Left ventricle myocardium inferior (tissue), 1 donor: ENCODE measurements at regions not wholly inside any gene's neighbourhood (a gene's known extent, or its start where the extent isn't known, plus 50 kb on each side); places are given as distances from the start of the nearest gene placed in this dataset.

ENCODE experiments used
- DNase-seq: peaks from one replicate; pipeline ENCODE4 v3.0.0-alpha.2; 2020
- H3K27ac ChIP-seq: fragments of 200-600 bp; replicated peaks from 2 replicates; pipeline ENCODE4 v1.8.0; 2021
- H3K27me3 ChIP-seq: fragments of 200-600 bp; 2 replicates; pipeline ENCODE4 v1.8.0; 2021; ENCODE audit warnings: low read depth
- H3K36me3 ChIP-seq: fragments of 200-600 bp; 2 replicates; pipeline ENCODE4 v1.8.0; 2021
- H3K4me1 ChIP-seq: fragments of 200-600 bp; 2 replicates; pipeline ENCODE4 v1.8.0; 2021
- H3K4me3 ChIP-seq: fragments of 200-600 bp; 2 replicates; pipeline ENCODE4 v1.8.0; 2021; ENCODE audit warnings: mild to moderate bottlenecking, moderate library complexity
- H3K9me3 ChIP-seq: fragments of 200-600 bp; replicated peaks from 2 replicates; pipeline ENCODE4 v1.8.0; 2021
- CTCF ChIP-seq: fragments of 200-600 bp; IDR thresholded peaks from 2 replicates; pipeline ENCODE4 v1.8.0; 2021; ENCODE audit warnings: antibody characterized with exemption, mild to moderate bottlenecking, borderline replicate concordance
- intact Hi-C: fragments of 100-400 bp; cut with micrococcal nuclease; formaldehyde crosslinking; loops from one replicate; pipeline ENCODE4 v1.11.0; 2022
- donor health status: DM: no; HTN: yes; CAD: no; lungs with severe emphysema.

- no peak for DNase-seq
- Histone ChIP-seq H3K36me3 (no peaks in the 10 kb centered on the region), H3K4me1 (peaks cover 25% of the 10 kb centered on the region), H3K27me3 (no peaks in the 10 kb centered on the region), H3K4me3 (no peak overlapping the region), H3K27ac (no peak overlapping the region), H3K9me3 (no peaks in the 10 kb centered on the region)
- TF ChIP-seq CTCF = no peak
- intact Hi-C loops = no loop called here
Observed at GRCh38 chr18:10142496-10143160, 228.8 kb downstream of the VAPA start.

GRCh38 chr18:10143596-10143995 lies 229.8 kb downstream of the VAPA start:
- Histone ChIP-seq H3K27me3 (no peaks in the 10 kb centered on the region), H3K9me3 (no peaks in the 10 kb centered on the region), H3K4me1 (peaks cover 25% of the 10 kb centered on the region), H3K36me3 (no peaks in the 10 kb centered on the region), H3K27ac (no peak overlapping the region), H3K4me3 (no peak overlapping the region)
- no peak for DNase-seq
- no peak for TF ChIP-seq CTCF
- intact Hi-C loops = no loop called here

- intact Hi-C loops = no loop called here
- Histone ChIP-seq H3K27me3 (no peaks in the 10 kb centered on the region), H3K9me3 (no peaks in the 10 kb centered on the region), H3K4me3 (no peak overlapping the region), H3K27ac (no peak overlapping the region), H3K36me3 (no peaks in the 10 kb centered on the region), H3K4me1 (peaks cover 25% of the 10 kb centered on the region)
- DNase-seq = no peak
- no peak for TF ChIP-seq CTCF
Observed at GRCh38 chr18:10145546-10145945, 231.7 kb downstream of the VAPA start.

GRCh38 chr18:10147226-10147625 lies 233.4 kb downstream of the VAPA start:
- Histone ChIP-seq H3K27me3 (no peaks in the 10 kb centered on the region), H3K9me3 (no peaks in the 10 kb centered on the region), H3K4me3 (no peak overlapping the region), H3K4me1 (peaks cover 15% of the 10 kb centered on the region), H3K27ac (no peak overlapping the region), H3K36me3 (no peaks in the 10 kb centered on the region)
- intact Hi-C loops = no loop called here
- no peak for TF ChIP-seq CTCF
- DNase-seq = no peak

- H3K4me1 ChIP-seq = peaks cover 9% of the 10 kb centered on the region
- no peak overlapping the region for H3K4me3 ChIP-seq
- DNase-seq = no peak
- no peaks in the 10 kb centered on the region for H3K27me3 ChIP-seq
- H3K36me3 ChIP-seq = no peaks in the 10 kb centered on the region
- intact Hi-C loops = no loop called here
- TF ChIP-seq CTCF = no peak
- no peak overlapping the region for H3K27ac ChIP-seq
- no peaks in the 10 kb centered on the region for H3K9me3 ChIP-seq
Observed at GRCh38 chr18:10147752-10148151, 233.9 kb downstream of the VAPA start.
